Liver (tissue), 8 donors: ENCODE measurements at regions not wholly inside any gene's neighbourhood (a gene's known extent, or its start where the extent isn't known, plus 50 kb on each side); places are given as distances from the start of the nearest gene placed in this dataset.

Experiments
- DNase-seq: peaks from one replicate; pipeline ENCODE4 v3.0.0-alpha.2; 2017; ENCODE audit warnings: low spot score
- H3K27ac ChIP-seq, 2 donors: one replicate each; pipeline ENCODE4 v1.7.0; 2013; ENCODE audit warnings: inconsistent platforms in 2 of 2, low read length in 2 of 2, control low read depth in 1 of 2, low read depth in 1 of 2, mild to moderate bottlenecking in 1 of 2
- H3K27me3 ChIP-seq, 4 donors: one replicate each; pipeline versions ENCODE4 v1.6.1 to v1.7.0; 2013; ENCODE audit warnings: low read length in 3 of 4, inconsistent platforms in 1 of 4, mild to moderate bottlenecking in 1 of 4, moderate library complexity in 1 of 4; ENCODE audit not compliant: control insufficient read depth in 4 of 4, insufficient read depth in 4 of 4
- H3K36me3 ChIP-seq, 4 donors: one replicate each; pipeline versions ENCODE4 v1.6.1 to v1.7.0; 2013; ENCODE audit warnings: low read length in 3 of 4, mild to moderate bottlenecking in 3 of 4, low read depth in 1 of 4, moderate library complexity in 1 of 4; ENCODE audit not compliant: control insufficient read depth in 4 of 4, insufficient read depth in 3 of 4
- H3K4me1 ChIP-seq, 4 donors: one replicate each; pipeline versions ENCODE4 v1.6.1 to v1.7.0; 2013; ENCODE audit warnings: low read length in 3 of 4, mild to moderate bottlenecking in 3 of 4, moderate library complexity in 1 of 4; ENCODE audit not compliant: control insufficient read depth in 4 of 4, insufficient read depth in 4 of 4
- H3K4me3 ChIP-seq, 3 donors: one replicate each; pipeline versions ENCODE4 v1.6.1 to v1.7.0; 2013; ENCODE audit warnings: low read length in 3 of 3, control low read depth in 1 of 3, low read depth in 1 of 3, mild to moderate bottlenecking in 1 of 3
- H3K9ac ChIP-seq, 2 donors: one replicate each; pipeline ENCODE4 v1.7.0; 2013; ENCODE audit warnings: low read length in 2 of 2, mild to moderate bottlenecking in 2 of 2, moderate library complexity in 2 of 2, control low read depth in 1 of 2, low read depth in 1 of 2
- H3K9me3 ChIP-seq, 4 donors: one replicate each; pipeline versions ENCODE4 v1.6.1 to v1.7.0; 2013; ENCODE audit warnings: low read length in 3 of 4; ENCODE audit not compliant: control insufficient read depth in 4 of 4
- EGR1 ChIP-seq, 2 donors: IDR thresholded peaks; 2 replicates each; pipeline ENCODE4 v1.6.1; 2016 to 2018; ENCODE audit warnings: antibody characterized with exemption in 2 of 2, low read depth in 2 of 2
- FOXA1 ChIP-seq: IDR thresholded peaks from 2 replicates; pipeline ENCODE4 v1.6.1; 2016; ENCODE audit warnings: antibody characterized with exemption
- FOXA2 ChIP-seq: IDR thresholded peaks from 2 replicates; pipeline ENCODE4 v1.6.1; 2016; ENCODE audit warnings: antibody characterized with exemption
- GABPA ChIP-seq, 2 donors: IDR thresholded peaks in 1 of 2; conservative IDR thresholded peaks in 1 of 2; 2 replicates each; pipeline ENCODE4 v1.6.1; 2016; ENCODE audit warnings: antibody characterized with exemption in 2 of 2, mild to moderate bottlenecking in 1 of 2, moderate library complexity in 1 of 2
- HNF4A ChIP-seq, 2 donors: conservative IDR thresholded peaks; 2 replicates each; pipeline ENCODE4 v1.6.1; 2016; ENCODE audit warnings: antibody characterized with exemption in 2 of 2, mild to moderate bottlenecking in 2 of 2
- HNF4G ChIP-seq: IDR thresholded peaks from 2 replicates; pipeline ENCODE4 v1.6.1; 2016; ENCODE audit warnings: antibody characterized with exemption
- NR2F2 ChIP-seq: IDR thresholded peaks from 2 replicates; pipeline ENCODE4 v1.6.1; 2016; ENCODE audit warnings: antibody characterized with exemption
- RAD21 ChIP-seq, 2 donors: IDR thresholded peaks; 2 replicates each; pipeline ENCODE4 v1.6.1; 2016; ENCODE audit warnings: antibody characterized with exemption in 2 of 2, mild to moderate bottlenecking in 2 of 2
- RXRA ChIP-seq, 2 donors: IDR thresholded peaks; 2 replicates each; pipeline ENCODE4 v1.6.1; 2017 to 2018; ENCODE audit warnings: antibody characterized with exemption in 2 of 2, mild to moderate bottlenecking in 1 of 2
- SP1 ChIP-seq: IDR thresholded peaks from 2 replicates; pipeline ENCODE4 v1.6.1; 2018; ENCODE audit warnings: antibody characterized with exemption, mild to moderate bottlenecking
- TAF1 ChIP-seq: conservative IDR thresholded peaks from 2 replicates; pipeline ENCODE4 v1.6.1; 2016; ENCODE audit warnings: antibody characterized with exemption, mild to moderate bottlenecking
- YY1 ChIP-seq: IDR thresholded peaks from 2 replicates; pipeline ENCODE4 v1.6.1; 2016; ENCODE audit warnings: antibody characterized with exemption, mild to moderate bottlenecking
- WGBS: extraction: QIAGEN DNeasy Blood & Tissue Kit; methylation state at CpG from one replicate; pipeline ENCODE4 v1.1.7; 2013; 5-methylcytosine and 5-hydroxymethylcytosine counted together
- TF ChIP-seq, protein P1 (sequence below): IDR thresholded peaks from 2 replicates; pipeline ENCODE4 v1.6.1; 2016; ENCODE audit warnings: antibody characterized with exemption
- TF ChIP-seq, protein P2 (sequence below): IDR thresholded peaks from 2 replicates; pipeline ENCODE4 v1.6.1; 2016; ENCODE audit warnings: antibody characterized with exemption, mild to moderate bottlenecking
- TF ChIP-seq, protein P3 (sequence below): IDR thresholded peaks from 2 replicates; pipeline ENCODE4 v1.6.1; 2016; ENCODE audit warnings: antibody characterized with exemption
- TF ChIP-seq, protein P4 (sequence below): IDR thresholded peaks from 2 replicates; pipeline ENCODE4 v1.6.1; 2016; ENCODE audit warnings: antibody characterized with exemption
- TF ChIP-seq, protein P5 (sequence below): fragments of 150-350 bp; IDR thresholded peaks from 2 replicates; pipeline ENCODE4 v1.5.1; 2017; ENCODE audit warnings: improper control_type of control experiment, low read depth, low read length; ENCODE audit not compliant: missing input control
- donor health status: healthy.
- donor health status: healthy.
- donor health status: healthy.
- donor health status: healthy.
- donor health status: healthy.

DNA sequence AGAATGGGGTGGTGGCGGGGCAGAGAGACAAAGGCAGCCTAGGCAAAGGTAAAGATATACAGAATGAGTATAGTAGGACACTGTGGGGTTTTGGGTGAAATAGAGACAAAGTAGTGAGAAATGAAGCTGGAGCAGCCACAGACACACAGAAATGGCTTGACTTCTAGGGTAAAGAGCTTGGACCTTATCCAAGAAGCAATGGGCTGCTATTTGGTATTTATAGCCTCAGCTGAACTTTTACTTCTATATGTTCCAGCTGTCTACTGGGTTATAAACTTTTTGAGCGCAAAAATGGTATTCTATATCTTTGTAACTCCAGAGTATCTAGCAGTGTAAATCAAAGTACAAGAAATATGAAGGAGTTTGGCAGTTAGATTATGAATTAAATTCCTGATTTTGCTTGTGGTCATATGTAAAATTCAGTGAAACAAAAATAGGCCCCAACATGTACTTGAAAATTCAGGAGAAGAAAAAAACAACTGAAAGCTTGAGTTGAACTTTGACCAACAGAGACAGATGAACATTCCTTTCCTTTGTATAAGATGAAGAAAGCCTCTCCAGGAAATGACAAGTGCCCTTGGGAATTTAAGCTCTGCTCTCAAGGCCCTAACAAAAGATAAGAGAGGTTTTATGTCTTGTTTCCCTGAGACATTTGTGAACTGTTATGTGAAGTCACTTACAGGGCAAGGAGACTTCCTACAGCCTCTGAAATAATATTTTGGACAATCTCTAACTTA lies 64.6 kb upstream of the XIST start:
- no peaks in the 10 kb centered on the region for H3K36me3 ChIP-seq
- H3K27me3 ChIP-seq, result no peaks in the 10 kb centered on the region
- H3K4me1 ChIP-seq, result peaks cover 0 to 3% (median 0%) of the 10 kb centered on the region in 4 donors
- WGBS, result 96% methylated on average over 2 of the region's 2 CpGs
- H3K9me3 ChIP-seq, result no peaks in the 10 kb centered on the region
- TF ChIP-seq RAD21 (IDR thresholded peaks at IDR 0.05) (no peak), HNF4A (conservative IDR thresholded peaks at IDR 0.05) (no peak), RXRA (IDR thresholded peaks at IDR 0.05) (no peak), FOXA1 (no peak), TAF1 (no peak), YY1 (no peak), EGR1 (IDR thresholded peaks at IDR 0.05; ENCODE audit: low read depth in 2 of 2) (no peak), GABPA (IDR thresholded peaks at IDR 0.05 in 1 of 2, conservative IDR thresholded peaks at IDR 0.05 in 1 of 2) (no peak), HNF4G (no peak), FOXA2 (no peak)
- TF ChIP-seq, protein P1, sequence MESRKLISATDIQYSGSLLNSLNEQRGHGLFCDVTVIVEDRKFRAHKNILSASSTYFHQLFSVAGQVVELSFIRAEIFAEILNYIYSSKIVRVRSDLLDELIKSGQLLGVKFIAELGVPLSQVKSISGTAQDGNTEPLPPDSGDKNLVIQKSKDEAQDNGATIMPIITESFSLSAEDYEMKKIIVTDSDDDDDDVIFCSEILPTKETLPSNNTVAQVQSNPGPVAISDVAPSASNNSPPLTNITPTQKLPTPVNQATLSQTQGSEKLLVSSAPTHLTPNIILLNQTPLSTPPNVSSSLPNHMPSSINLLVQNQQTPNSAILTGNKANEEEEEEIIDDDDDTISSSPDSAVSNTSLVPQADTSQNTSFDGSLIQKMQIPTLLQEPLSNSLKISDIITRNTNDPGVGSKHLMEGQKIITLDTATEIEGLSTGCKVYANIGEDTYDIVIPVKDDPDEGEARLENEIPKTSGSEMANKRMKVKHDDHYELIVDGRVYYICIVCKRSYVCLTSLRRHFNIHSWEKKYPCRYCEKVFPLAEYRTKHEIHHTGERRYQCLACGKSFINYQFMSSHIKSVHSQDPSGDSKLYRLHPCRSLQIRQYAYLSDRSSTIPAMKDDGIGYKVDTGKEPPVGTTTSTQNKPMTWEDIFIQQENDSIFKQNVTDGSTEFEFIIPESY, result no peak
- DNase-seq, result no peak
- H3K27ac ChIP-seq, result no peak overlapping the region
- H3K4me3 ChIP-seq, result no peak overlapping the region
- H3K9ac ChIP-seq, result no peak overlapping the region

DNA sequence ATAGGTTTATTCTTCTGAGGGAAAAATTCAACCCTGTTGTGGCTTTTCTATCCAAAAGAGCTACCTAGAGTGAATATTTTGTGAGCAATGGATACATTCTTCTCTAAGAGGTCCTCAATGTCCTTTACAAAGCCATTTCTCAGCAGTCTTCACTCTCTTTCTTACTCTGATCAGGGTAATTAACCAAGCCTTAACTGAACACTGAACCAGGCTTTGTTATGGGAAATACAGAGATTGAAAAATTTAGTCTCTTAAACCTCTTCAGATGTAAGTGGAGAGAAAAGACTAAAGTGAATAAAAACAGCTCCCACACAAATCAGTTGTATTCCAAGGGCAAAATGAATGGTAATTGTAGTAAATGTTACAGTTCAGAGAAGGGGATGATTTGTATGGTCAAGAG lies 64.0 kb upstream of the XIST start:
- no peak for DNase-seq
- H3K27me3 ChIP-seq, result no peaks in the 10 kb centered on the region
- H3K9ac ChIP-seq, result no peak overlapping the region

More for the DNA sequence above, 64.0 kb upstream of the XIST start:
- H3K27ac ChIP-seq, result no peak overlapping the region
- H3K9me3 ChIP-seq, result no peaks in the 10 kb centered on the region
- no peak overlapping the region for H3K4me3 ChIP-seq
- H3K4me1 ChIP-seq, result peaks cover 0 to 3% (median 0%) of the 10 kb centered on the region in 4 donors
- TF ChIP-seq, protein P2, sequence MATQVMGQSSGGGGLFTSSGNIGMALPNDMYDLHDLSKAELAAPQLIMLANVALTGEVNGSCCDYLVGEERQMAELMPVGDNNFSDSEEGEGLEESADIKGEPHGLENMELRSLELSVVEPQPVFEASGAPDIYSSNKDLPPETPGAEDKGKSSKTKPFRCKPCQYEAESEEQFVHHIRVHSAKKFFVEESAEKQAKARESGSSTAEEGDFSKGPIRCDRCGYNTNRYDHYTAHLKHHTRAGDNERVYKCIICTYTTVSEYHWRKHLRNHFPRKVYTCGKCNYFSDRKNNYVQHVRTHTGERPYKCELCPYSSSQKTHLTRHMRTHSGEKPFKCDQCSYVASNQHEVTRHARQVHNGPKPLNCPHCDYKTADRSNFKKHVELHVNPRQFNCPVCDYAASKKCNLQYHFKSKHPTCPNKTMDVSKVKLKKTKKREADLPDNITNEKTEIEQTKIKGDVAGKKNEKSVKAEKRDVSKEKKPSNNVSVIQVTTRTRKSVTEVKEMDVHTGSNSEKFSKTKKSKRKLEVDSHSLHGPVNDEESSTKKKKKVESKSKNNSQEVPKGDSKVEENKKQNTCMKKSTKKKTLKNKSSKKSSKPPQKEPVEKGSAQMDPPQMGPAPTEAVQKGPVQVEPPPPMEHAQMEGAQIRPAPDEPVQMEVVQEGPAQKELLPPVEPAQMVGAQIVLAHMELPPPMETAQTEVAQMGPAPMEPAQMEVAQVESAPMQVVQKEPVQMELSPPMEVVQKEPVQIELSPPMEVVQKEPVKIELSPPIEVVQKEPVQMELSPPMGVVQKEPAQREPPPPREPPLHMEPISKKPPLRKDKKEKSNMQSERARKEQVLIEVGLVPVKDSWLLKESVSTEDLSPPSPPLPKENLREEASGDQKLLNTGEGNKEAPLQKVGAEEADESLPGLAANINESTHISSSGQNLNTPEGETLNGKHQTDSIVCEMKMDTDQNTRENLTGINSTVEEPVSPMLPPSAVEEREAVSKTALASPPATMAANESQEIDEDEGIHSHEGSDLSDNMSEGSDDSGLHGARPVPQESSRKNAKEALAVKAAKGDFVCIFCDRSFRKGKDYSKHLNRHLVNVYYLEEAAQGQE, result no peak
- TF ChIP-seq, protein P1, result no peak
- TF ChIP-seq HNF4G, result no peak
- TF ChIP-seq, protein P3, sequence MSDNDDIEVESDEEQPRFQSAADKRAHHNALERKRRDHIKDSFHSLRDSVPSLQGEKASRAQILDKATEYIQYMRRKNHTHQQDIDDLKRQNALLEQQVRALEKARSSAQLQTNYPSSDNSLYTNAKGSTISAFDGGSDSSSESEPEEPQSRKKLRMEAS, result no peak
- TF ChIP-seq TAF1, result no peak
- TF ChIP-seq RAD21 (IDR thresholded peaks at IDR 0.05), result no peak
- TF ChIP-seq EGR1 (IDR thresholded peaks at IDR 0.05; ENCODE audit: low read depth in 2 of 2), result no peak
- no peak for TF ChIP-seq YY1
- TF ChIP-seq RXRA (IDR thresholded peaks at IDR 0.05), result no peak
- TF ChIP-seq, protein P4, sequence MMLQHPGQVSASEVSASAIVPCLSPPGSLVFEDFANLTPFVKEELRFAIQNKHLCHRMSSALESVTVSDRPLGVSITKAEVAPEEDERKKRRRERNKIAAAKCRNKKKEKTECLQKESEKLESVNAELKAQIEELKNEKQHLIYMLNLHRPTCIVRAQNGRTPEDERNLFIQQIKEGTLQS, result no peak
- no peak for TF ChIP-seq HNF4A (conservative IDR thresholded peaks at IDR 0.05)
- TF ChIP-seq SP1, result no peak
- TF ChIP-seq FOXA2, result no peak
- no peak for TF ChIP-seq NR2F2
- no peak for TF ChIP-seq GABPA (IDR thresholded peaks at IDR 0.05 in 1 of 2, conservative IDR thresholded peaks at IDR 0.05 in 1 of 2)
- TF ChIP-seq, protein P5, sequence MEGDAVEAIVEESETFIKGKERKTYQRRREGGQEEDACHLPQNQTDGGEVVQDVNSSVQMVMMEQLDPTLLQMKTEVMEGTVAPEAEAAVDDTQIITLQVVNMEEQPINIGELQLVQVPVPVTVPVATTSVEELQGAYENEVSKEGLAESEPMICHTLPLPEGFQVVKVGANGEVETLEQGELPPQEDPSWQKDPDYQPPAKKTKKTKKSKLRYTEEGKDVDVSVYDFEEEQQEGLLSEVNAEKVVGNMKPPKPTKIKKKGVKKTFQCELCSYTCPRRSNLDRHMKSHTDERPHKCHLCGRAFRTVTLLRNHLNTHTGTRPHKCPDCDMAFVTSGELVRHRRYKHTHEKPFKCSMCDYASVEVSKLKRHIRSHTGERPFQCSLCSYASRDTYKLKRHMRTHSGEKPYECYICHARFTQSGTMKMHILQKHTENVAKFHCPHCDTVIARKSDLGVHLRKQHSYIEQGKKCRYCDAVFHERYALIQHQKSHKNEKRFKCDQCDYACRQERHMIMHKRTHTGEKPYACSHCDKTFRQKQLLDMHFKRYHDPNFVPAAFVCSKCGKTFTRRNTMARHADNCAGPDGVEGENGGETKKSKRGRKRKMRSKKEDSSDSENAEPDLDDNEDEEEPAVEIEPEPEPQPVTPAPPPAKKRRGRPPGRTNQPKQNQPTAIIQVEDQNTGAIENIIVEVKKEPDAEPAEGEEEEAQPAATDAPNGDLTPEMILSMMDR, result no peak
- no peaks in the 10 kb centered on the region for H3K36me3 ChIP-seq
